GM19397 (cell line): ENCODE measurements at regions not wholly inside any gene's neighbourhood (a gene's known extent, or its start where the extent isn't known, plus 50 kb on each side); places are given as distances from the start of the nearest gene placed in this dataset.

Source experiments
- ATAC-seq: cut with Tn5 transposase; IDR thresholded peaks from one replicate; pipeline ENCODE4 v1.9.1; 2021; ENCODE audit warnings: mild to moderate bottlenecking, moderate library complexity; ENCODE audit not compliant: unreplicated experiment

DNA sequence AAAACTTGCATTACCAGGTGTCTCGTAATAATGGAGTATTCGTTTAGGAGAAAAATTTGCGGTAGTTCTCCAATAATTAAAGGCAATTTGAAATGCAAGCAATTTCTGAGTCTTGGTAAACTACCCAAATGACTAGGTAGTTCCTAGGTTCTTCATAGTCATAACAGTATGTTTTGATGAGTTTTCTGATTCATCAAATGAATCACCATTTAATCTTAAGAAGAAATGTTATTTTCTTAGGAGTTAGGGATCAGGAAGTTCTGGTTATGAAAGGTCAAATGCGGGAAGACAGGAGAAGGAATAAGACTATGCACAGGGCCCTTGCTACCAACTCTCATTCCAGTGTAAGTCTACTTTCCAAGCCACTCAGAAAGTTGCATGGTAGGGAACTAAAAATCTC lies 221.5 kb upstream of the SOX9 start:
- no peak for ATAC-seq

DNA sequence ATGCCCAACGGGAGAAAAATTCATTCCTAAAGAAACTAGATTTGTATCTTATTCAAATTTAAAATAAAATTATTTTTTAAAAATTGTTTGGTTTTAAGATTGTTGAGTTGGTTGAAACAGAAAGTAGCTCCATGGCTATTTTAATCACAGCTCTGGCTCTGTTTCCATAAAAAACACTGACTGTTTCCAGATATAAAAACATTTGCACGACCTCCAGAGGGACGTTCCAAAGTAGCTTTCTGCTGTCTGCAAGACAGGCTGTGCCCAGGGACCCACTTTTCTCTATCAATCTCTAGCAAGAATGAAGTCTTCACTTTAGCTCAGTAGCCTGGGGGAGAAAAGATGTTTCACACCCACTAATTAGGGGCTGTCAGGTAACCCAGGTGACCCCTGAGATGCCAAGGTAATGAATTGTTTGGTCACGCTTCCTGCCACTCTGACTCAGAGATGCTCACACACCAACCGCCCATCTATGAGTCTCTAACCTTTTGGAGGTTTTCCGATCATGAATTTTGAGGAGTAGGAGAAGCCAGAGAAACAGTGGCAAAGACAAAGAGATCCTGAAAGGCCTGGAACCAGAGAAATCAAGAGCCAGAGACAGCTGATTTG lies 220.1 kb upstream of the SOX9 start:
- ATAC-seq: no peak

DNA sequence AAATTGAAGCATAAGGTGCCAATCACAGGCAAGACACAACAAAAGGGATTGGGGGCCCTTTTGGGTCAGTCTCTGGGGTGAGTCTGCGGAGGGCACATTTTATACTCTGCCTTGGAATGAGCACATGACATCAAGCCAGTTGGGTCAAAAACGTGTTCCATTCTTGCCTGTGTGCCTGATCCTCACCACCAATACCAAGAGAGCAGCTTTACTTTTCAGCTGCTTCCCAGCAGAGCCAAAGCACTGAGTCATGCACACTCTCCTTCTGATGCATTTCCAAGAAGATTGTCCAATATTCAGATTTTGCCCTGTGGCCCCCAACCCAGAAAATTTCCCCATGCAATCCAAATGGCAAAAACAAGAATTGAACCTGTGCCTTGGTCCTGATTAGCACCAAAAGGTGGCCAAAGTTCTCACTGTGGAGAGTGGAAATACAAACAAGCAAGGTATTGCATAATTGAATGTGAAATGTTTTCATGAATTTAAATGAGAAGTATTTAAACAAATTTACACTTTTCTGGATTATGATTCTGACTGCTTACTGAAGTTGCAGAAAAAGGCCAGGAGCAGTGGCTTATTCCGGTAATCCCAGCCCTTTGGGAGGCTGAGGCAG lies 217.8 kb upstream of the SOX9 start:
- ATAC-seq: no peak

DNA sequence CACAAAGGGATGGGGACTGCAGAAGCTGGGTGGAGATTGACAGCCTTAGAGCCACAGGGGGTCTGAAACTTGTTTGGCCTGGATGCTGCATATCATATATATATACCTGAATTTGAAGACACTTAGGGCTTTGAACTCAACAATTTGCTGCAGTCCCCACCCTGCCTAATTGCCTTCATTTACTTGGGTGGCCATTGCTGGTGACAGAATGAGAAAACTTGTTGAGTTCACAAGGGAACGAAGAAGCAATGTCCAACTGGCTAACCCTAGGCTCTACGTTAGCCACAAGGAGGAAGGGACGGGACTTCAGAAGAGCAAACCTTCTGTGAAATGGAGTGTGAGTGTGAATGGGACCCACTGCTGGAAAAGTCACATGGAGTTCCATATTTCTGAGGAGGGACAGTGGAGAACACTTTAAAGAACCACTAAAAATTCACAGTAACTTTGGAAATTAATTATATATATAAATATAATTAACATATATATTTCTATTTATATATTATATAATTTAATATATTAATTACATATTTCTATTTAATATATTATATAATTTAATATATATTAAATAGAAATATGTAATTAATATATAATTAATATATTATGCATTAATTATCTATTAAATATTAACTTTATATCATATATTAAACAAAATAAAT lies 215.3 kb upstream of the SOX9 start:
- no peak for ATAC-seq

DNA sequence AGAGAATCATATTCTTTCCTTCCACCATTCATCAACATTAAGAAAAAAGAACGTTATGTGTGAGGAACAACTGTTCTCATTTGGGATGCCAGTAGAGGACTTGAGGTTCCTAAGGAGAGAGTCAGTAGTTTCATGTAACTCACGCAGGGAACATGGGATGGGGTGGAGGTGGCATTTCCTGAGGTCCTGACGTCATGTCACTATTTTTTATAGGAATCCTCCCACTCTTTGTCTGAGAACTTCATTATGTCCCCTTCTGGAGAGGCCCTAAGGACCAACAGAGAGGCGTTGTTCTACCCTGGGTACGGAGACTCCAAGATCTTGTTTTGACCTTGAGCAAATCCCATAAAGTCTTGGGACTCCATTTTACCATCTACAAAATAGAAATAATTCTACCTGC lies 211.7 kb upstream of the SOX9 start:
- no peak for ATAC-seq

DNA sequence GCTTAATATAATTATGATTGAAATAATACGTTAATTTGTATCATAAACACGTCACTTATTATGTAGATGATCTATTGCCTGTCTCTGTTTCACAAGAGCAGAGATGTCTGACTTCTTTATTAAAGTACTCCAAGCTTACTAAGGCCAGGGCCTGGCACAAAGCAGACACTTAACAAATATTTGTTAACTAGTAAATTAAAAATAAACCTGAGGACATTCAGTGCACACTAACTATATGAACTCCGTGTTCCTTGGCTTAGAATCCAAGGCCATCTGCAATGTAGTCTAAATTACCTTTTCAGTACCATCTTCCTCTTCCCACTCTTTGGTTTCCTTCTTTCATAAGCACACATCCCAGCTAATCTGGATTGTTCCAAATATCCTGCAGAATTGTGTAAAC lies 210.8 kb upstream of the SOX9 start:
- ATAC-seq: no peak

DNA sequence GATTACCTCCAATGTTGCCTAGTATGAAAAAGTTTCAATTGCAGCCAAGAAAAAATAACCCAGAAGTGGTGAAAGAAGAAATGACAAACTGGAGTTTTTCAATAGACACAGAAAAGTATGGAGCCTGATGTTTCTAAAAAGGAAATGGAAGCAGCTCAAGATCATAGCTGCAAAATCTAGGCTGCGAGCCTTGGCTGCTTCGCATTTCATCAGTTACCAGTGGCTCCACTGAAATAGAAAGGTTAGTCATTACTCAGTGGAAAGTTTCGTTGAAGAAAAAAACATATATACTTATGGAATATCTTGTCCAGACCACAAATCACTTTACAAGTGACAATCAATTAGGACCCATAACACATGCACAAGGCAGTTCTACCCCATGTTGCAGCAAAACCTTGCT lies 206.8 kb upstream of the SOX9 start:
- ATAC-seq: no peak

DNA sequence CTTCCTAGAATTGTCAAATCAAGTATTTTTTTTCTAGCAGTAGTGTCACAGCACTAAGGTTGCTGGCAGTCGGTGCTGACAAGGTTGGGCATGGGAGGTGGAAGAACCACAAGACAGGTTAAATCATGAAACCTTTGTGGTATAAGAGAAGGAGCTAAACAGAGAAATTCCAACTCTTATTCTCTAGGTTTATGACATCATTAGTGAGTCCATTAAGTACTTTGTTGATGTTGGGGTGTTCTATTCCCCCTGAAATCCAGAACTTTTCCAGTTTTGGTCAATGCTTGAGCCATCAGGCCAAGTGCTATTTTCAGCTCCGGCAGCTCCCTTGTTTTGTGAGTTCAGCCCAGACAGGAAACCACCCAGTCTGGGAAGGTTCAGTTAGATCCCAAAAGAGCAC lies 206.0 kb upstream of the SOX9 start:
- no peak for ATAC-seq

DNA sequence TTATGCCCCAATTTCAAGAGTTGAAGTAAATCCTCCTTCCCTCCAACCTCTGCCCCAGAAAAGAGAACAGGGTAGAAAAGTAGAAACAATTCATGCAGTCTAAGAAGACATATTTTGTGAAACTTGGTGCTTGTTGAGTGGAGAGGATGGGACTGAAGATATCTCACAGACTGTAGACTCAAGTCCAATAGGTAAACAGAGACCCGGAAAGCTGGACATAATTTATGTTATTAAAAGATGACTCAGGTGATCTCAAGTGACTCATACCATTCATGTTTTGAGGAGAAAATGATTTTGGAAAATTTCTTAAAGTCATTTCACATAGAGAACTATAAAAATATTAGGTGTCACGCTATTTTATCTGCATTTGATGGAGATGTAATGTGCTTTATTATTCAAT lies 203.1 kb upstream of the SOX9 start:
- ATAC-seq: no peak

DNA sequence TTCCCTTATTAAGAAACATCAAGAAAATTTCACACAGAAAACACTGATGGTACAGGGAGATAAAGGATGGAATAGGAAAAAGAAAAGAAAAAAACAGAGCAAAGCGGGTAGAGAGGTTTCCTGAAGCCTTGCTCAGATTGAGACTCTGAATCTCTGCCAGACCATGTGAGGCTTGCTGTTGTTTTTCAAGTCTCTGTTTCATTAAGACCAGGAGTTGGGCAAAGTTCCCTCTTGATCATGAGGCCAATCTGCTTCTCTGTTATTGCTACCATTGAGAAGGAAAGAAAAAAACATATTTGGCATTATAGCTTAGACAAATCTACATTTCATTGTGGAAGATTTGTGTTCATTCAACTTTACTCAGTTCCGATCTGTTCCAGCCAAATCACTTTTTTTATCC lies 201.6 kb upstream of the SOX9 start:
- ATAC-seq: no peak

DNA sequence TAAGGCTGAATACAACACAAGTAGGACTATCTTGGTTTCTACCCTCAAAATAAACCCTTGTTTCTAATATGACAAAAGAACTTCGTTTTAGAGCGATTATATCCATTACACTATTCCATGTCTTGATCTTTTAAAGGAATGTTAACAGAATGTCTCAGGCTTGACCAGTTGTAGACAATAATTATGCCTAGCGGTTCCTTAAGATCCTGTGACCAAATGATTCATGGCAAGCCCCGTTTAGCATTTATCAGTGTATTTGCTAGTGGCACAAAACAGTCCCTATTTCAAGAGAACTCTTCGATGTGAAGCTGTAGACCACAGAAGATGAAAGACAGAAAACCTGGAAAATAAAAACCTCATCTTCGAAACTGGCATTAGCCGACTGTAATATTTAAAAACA lies 200.9 kb upstream of the SOX9 start:
- no peak for ATAC-seq

DNA sequence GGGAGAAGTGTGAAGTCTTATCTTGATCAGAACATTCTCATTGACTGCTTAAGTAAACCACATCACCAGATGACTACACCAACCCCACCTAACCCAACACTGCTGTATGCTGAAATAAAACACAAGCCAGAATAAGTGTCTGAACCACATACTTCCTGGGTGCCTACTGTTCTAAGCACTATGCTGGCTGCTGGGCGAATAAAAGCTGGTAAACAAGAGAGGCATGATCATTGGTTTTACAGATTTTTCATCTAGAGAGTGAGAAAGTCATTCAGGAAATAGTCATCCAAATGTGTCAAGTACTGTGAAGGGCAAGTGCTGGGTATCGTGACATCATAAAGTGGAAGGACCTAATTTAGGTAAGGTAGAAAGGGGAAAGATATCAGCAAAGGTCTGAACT lies 199.0 kb upstream of the SOX9 start:
- no peak for ATAC-seq

DNA sequence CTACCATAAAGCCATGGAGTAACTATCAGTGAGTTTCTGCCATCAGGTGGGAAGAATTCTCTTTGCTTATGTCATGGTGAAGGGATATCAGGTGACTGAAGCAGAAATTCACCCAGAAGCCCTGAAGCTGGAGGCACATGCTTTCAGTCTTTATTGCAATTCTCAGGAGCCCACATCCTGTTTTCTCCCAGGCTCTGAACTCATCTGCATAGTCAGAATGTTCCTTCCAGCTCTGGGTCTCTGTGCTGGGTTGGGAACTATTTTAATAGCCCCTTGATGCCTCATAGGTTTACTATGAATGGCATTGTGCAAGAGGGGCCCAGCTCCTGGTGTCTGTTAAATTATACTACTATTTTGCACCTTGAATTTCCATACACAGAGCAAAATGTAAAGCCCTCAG lies 198.4 kb upstream of the SOX9 start:
- no peak for ATAC-seq

DNA sequence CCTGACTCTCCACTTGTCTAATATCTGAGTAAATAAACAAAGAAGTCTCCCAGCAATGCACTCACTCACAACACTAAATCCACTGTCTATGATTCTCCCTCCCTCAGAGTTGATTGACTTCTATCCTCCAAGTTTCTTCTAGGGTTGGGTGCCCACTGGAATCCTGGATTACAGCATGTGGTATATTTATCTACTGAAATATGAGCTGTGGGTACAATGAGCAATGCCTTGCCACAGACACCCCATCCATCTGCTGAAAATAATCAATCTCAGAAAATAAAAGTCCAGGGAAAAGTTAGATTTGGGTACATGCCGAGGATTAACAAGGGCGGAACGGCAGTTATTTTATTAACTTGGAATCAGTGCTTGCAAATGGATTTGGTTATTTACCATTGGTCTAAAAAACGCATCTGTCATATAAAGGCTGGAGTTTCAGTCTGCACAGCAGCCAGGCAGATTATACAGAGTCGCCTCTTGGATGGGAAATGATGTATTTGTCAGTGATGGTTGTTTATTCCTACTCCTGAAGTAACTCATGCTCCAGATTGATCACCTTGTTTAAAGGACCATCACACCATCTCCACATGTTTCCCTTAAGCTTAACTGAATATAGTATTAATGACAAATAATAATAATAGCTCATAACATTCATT lies 193.9 kb upstream of the SOX9 start:
- no peak for ATAC-seq

DNA sequence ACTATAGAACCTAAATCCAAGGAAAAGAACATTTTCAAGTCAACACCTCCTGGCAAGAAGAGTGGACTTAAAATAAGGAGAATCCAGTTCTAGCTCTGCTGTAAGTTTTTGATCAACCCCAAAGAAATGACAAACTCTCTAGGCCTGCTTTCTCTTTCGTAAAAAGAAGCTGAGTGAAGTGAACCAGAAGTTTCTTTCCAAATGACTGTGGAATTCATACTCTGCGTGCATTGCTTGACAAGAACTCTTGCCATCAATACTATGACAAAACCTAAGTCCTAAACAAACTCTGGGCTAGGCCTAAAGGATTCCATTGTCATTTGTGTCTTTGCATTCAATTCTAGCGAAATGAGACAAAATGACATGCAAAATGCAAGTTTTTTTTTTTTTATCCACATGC lies 187.5 kb upstream of the SOX9 start:
- no peak for ATAC-seq

DNA sequence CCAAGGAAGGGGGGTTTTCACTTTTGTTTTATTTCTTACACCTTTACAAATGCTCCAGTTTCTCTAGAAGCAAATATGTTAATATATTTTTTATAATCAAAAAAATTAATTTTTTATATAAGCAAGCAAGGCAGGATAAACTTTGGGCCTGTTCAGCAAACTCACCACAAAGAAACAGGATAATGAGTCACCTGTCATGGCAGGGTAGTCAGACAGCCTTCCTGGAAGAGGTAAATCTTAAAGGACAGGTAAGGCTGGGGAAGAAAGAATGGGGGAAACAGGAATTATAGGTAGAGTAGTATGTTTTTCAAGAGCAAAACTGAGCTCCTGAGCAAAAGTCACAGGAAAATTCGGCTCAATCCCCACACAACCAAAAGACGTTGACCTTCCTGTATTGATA lies 186.3 kb upstream of the SOX9 start:
- no peak for ATAC-seq

DNA sequence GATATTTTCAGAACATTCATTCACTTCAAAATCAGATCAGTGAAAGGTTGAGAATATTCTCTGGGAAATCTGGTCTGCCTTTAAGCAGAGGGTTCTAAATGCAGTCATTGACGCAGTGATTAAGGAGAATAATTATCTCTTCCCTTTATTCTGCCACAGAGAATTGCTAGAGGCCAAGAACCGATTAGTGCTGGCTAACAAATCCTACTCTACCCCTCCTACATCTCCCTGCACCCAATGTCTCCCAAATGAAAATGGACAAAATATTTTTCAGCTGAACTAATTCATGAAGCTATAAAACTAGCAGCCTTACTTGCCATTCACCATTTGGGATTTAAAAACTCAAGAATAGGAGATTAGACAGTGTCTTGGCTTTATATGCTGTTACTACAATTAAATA lies 185.5 kb upstream of the SOX9 start:
- ATAC-seq: no peak

DNA sequence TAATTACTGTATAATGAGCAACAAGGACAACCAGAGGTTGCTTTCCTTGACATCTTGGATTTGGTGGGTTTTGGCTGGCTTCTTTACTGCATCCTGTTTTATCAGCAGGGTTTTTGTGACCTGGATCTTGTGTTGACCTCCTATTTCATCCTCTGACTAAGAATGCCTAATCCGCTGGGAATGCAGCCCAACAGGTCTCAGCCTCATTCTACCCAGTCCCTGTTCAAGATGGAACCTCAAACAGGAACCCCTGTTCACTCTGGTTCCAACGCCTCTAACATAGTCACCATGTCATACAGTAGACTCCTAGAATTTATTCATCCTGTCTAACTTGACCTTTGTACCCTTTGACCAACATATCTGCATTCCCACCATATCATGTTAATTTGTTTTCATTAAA lies 183.8 kb upstream of the SOX9 start:
- no peak for ATAC-seq

DNA sequence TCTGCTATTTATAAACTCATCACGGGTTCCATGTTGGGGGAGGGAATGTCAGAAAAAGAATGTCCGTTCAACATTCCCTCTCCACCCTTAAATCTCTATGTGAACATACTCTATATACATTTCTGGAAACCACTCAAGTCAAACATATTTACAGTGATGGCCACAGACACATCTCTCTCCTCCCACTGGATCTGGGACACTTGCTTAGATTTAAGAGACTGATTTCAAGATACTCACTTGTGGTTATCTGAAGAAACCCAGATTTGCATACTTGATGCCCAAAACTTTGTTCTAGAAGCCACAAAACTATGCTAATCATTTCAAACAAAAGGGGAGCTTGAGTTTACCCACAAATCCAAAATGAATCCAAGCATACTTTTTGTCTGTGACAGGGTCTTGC lies 182.9 kb upstream of the SOX9 start:
- ATAC-seq: no peak

DNA sequence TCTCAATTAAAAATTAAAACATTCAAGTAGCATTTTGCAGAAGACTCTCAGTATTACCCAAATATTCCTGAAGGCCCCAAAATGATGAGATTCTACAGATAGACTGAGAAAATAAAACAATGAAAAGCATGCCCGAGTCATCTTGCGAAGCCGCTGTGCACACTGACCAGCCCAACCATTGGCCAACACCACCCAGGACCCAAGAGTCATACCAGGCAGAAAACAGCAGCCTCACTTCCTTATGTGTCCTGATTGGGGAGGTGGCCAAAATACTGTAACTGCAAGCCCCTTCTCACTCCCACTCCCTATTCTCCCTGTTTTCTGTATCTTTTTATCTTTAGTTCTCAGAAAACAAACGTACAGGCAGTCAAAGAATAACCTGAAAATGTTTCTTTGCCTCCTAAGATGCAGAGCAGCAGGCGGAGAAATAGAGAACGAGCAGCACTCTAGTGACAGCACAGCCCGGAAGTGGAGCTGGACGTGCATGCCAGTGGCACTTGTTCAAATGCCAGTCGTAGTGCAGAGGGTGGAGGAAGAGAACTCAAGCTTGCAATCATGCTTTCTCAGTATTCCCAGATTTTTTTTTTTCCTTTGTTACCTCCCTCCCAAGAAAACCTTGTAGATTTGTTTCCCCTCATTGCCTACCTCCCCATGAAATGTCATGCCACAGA lies 182.3 kb upstream of the SOX9 start:
- ATAC-seq: no peak

DNA sequence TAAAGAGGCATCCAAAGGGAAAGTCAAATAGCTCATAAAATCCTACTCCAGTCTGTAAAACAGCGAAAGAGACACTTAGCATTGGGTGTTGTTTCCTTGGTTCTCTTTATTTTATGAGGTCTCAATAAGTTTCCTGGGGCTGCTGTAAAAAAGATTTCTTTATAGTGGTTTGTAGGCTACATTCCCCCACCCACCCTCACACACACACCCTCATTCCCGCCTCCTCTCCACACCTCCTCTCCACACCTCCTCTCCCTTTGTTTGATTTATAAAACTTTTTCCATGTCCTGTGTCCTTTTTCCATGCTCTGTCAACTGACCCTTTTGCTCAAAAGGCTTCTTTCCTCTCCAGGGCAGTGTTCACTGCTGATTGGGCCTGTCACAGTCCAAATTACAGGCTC lies 178.9 kb upstream of the SOX9 start:
- no peak for ATAC-seq

DNA sequence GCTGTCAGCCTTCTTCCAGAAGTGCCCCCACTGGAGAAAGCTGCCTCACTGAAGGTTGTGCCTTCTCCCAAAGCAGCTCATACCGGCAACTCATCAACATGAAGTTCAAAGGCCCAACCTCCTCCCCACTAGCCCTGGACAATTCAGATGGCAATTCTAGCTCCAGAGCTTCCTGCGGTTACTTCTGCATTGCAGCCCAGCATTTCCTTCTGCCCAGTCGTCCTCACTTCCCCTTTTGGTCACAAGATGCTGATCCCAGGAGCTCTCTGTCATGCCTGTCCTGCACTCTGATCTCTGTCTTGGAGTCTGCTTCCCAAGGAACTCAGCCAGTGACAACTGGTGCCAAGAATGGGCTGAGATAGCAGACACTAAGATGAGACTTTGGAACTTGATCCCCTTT lies 178.2 kb upstream of the SOX9 start:
- no peak for ATAC-seq
